Pons (tissue), 1 donor: ENCODE measurements at regions not wholly inside any gene's neighbourhood (a gene's known extent, or its start where the extent isn't known, plus 50 kb on each side); places are given as distances from the start of the nearest gene placed in this dataset.

Experiments used
- DNase-seq: peaks from one replicate; pipeline ENCODE4 v3.0.0-alpha.2; 2016; ENCODE audit warnings: low spot score

DNA sequence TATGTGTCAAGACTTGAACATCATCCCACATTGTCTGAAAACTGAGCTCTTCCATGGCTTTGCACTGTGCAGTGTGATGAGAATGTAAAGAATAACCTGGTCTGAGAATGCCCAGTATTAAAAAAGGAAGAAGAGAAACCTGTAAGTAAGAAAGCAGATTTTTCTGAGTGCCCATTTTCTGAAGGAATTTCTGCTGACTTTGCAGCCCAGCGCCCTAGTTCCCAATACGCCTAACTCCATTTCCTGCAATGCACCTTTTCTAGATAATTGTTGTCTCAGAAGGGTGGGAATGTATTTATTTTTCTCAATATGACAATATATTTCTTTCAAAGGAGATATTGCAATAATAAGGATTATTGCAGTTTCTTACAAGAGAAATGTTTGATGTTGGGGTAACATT, 231.5 kb downstream of the HAO1 start:
- no peak for DNase-seq

DNA sequence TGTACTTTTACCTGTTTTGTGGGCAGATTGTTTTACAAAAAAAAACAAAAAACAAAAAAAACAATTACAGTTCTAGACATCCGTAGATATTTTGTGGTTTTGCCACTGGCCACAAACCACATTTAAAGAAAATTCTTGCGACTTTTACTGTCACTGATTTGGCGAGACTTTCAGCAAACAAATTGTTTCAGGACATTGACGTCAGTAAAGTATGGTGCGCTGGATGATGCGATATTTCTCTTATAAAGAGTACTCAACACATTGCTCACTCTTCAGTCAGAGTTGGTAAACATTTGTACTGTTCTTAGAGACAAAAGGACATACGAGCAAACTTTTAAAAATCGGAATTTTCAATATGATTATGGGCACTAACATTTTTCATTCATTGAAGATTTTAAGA, 229.8 kb downstream of the HAO1 start:
- DNase-seq = no peak

DNA sequence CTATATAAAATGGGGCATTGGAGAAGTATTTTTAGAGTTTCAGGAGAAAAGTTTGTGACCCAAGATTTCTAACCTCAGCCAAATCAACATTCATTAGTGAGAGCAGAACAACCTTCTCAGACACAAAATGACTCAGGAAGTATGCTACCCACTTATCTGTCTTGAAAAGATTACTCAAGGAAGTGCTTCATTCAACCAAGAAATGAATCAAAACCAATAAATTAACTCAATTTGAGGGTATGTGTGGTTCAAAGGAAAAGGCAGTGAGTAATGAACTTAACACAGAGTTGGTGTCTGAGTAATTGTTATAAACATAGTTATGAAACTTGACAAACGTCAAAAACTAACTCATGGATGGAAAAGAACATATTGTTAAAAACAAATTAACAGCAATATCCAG, 227.6 kb downstream of the HAO1 start:
- no peak for DNase-seq

DNA sequence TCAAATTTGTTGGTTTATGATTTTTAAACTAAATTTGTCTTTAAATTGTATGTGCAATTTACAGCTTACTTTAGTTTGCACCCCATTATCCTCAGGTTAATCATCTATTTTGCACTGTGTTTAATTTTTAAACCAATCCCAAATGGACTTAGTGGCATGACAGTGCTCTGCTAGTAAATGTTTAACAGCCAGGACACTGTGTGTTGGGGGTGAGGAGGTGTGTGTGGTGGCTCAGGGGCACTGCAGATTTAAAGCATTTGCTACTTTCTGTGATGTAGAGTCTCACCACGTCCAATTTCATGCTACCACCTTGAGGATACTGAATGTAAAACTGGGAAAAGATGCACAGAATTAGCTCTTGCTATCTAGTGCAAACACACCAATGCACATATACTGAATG, 225.7 kb downstream of the HAO1 start:
- DNase-seq = no peak

DNA sequence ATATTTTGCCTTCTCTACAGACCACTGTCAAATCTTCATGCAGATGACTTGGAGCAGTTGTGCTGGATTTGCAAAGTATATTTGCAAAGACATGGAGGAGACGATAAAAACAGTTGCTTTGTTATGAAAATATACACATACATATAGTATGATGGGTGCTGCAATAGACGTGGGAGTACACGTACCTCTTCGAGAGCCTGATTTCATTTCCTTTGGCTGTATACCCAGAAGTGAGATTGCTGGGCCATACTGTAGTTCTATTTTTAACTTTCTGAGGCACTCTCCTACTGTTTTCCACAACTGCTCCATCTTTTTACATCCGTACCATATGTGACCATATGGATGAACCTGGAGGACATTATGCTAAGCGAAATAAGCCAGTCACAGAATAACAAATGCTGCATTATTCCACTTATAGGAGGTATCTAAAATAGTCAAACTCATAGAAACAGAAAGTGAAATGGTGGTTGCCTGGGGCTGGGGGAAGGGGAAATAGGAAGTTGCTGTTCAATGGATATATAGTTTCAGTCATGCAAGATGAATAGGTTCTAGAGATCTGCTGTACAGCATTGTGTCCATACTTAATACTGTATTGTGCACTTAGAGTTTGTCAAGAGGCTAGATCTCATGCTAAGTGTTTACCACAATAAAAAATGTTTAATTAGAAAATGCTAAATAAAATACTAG, 223.8 kb downstream of the HAO1 start:
- DNase-seq = peak; percentile 6

GRCh38 chr20:7722564-7722963, 217.7 kb downstream of the HAO1 start:
- DNase-seq = no peak

GRCh38 chr20:7723284-7723683, 217.0 kb downstream of the HAO1 start:
- no peak for DNase-seq

GRCh38 chr20:7728338-7728737, 211.9 kb downstream of the HAO1 start:
- DNase-seq = no peak

- DNase-seq = no peak
Measured at GRCh38 chr20:7734216-7734615, 206.0 kb downstream of the HAO1 start.

DNA sequence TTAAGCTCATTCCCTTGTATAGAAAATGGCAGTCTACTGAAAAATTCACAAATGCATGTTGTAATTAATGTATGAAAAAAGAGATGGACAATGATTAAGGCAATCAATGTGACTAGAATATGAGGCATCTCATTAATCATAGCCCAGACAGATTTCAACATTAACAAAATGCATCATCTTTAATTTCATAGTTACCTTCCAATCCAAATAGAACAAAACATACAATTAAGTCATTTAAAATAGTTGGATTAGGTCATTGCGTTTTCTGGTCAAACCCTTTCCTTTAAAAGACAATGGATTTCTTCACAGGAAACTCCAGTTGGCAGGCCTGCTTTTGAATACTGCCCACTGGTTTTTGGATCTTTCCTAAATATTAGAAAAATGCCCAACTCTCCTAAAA, 203.9 kb downstream of the HAO1 start:
- no peak for DNase-seq

- DNase-seq = no peak
Measured at GRCh38 chr20:7741866-7742265, 198.4 kb downstream of the HAO1 start.

GRCh38 chr20:7742479-7742878, 197.8 kb downstream of the HAO1 start:
- DNase-seq = no peak

DNA sequence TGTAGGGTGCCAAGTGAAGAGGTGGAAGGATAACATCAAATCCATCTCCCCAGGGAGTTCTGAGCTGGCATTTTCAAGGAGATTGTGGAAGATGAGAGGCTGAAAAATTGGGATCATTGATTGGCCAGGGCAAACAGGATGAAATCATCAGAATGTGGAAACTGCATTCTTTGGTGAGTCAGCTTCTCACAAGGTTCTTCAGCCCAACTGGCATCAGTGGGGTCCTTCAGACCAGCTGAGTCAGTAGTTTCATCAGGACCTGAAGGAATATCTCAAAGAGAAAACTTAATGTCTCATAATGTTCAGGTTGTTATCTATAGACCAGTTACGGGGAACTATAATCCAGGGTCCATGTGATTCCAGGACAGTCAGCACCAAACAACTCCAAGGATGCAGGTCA, 195.8 kb downstream of the HAO1 start:
- no peak for DNase-seq

GRCh38 chr20:7748624-7749023, 191.6 kb downstream of the HAO1 start:
- DNase-seq = no peak

- DNase-seq = no peak
Measured at GRCh38 chr20:7754102-7754501, 186.2 kb downstream of the HAO1 start.

DNA sequence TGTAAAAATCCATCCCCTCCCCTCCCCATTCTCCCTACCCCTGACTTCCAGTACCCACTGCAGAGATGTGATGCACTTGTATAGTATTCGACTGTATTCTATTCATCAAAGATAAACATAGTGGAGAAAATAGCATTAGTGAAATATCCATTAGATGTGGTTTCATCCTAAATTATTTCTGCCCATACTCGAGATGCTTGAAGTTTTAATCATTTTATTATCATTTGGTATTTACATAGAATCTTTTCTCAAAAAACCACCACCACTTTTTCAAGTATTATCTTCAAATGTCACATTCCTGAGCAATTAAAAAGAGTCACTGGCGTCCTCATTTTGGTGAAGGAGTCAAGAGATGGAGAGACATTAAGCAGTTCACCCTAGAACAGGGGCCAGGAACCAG, 181.9 kb downstream of the HAO1 start:
- DNase-seq = no peak

GRCh38 chr20:7760247-7761031, 179.8 kb downstream of the HAO1 start:
- no peak for DNase-seq

- no peak for DNase-seq
Measured at GRCh38 chr20:7765221-7765620, 175.0 kb downstream of the HAO1 start.

GRCh38 chr20:7770046-7770445, 170.2 kb downstream of the HAO1 start:
- DNase-seq = no peak

- no peak for DNase-seq
Measured at GRCh38 chr20:7770578-7770977, 169.7 kb downstream of the HAO1 start.

- DNase-seq = no peak
Measured at GRCh38 chr20:7772371-7772770, 167.9 kb downstream of the HAO1 start.

DNA sequence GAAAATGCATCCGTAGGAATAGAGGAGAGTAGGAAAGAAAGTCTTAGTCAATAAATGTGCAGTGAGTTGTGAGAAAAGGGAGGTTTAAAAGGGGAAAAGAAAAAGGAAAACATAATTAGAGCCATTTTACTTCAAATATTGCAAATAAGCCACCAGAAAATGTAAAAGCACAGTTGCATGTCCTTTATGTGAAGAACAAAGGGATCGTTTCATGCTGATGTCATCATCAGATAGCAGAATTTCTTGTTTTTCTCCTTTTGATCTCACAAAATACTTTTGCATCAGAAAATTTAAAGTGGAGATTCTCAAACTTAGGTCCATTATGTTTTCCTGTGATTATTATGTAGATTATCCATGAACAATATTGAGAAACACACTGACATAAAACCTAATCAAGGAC, 166.7 kb downstream of the HAO1 start:
- DNase-seq = no peak

- DNase-seq = no peak
Measured at GRCh38 chr20:7775072-7775471, 165.2 kb downstream of the HAO1 start.

GRCh38 chr20:7776148-7776547, 164.1 kb downstream of the HAO1 start:
- no peak for DNase-seq
